ENCODE measurements at regions not wholly inside any gene's neighbourhood (a gene's known extent, or its start where the extent isn't known, plus 50 kb on each side); places are given as distances from the start of the nearest gene placed in this dataset.

- no peak for DNase-seq (ENCODE audit: low read depth)
- no peak overlapping the region for H3K4me3 ChIP-seq (ENCODE audit: low read depth, low read length)
- TF ChIP-seq POLR2A (IDR thresholded peaks at IDR 0.05; ENCODE audit: extremely low read depth, insufficient read length): no peak
- TF ChIP-seq MYC (IDR thresholded peaks at IDR 0.05; ENCODE audit: low read depth, low read length): no peak
These were observed 109.6 kb upstream of the ACTBL2 start for GRCh38 chr5:57592236-57592635.

GRCh38 chr5:57586649-57587048 is 104.0 kb upstream of the ACTBL2 start:
- TF ChIP-seq CTCF (IDR thresholded peaks at IDR 0.05; ENCODE audit: low read depth, low read length) (no peak), MAX (IDR thresholded peaks at IDR 0.05; ENCODE audit: low read depth, low read length) (no peak), MYC (IDR thresholded peaks at IDR 0.05; ENCODE audit: low read depth, low read length) (no peak)
- DNase-seq (ENCODE audit: low read depth): no peak
- H3K4me3 ChIP-seq (ENCODE audit: low read depth, low read length): no peak overlapping the region

GRCh38 chr5:57582578-57583070 is 100.0 kb upstream of the ACTBL2 start:
- TF ChIP-seq POLR2A (IDR thresholded peaks at IDR 0.05; ENCODE audit: extremely low read depth, insufficient read length) (no peak), MAX (IDR thresholded peaks at IDR 0.05; ENCODE audit: low read depth, low read length) (no peak), MYC (IDR thresholded peaks at IDR 0.05; ENCODE audit: low read depth, low read length) (no peak), CTCF (IDR thresholded peaks at IDR 0.05; ENCODE audit: low read depth, low read length) (no peak)
- no peak for DNase-seq (ENCODE audit: low read depth)
- H3K4me3 ChIP-seq (ENCODE audit: low read depth, low read length): no peak overlapping the region

GRCh38 chr5:57581772-57582171 is 99.2 kb upstream of the ACTBL2 start:
- TF ChIP-seq CTCF (IDR thresholded peaks at IDR 0.05; ENCODE audit: low read depth, low read length) (no peak), MYC (IDR thresholded peaks at IDR 0.05; ENCODE audit: low read depth, low read length) (no peak), POLR2A (IDR thresholded peaks at IDR 0.05; ENCODE audit: extremely low read depth, insufficient read length) (no peak), MAX (IDR thresholded peaks at IDR 0.05; ENCODE audit: low read depth, low read length) (no peak)
- no peak for DNase-seq (ENCODE audit: low read depth)
- H3K4me3 ChIP-seq (ENCODE audit: low read depth, low read length): no peak overlapping the region

GRCh38 chr5:57581222-57581621 is 98.6 kb upstream of the ACTBL2 start:
- TF ChIP-seq MAX (IDR thresholded peaks at IDR 0.05; ENCODE audit: low read depth, low read length) (no peak), CTCF (IDR thresholded peaks at IDR 0.05; ENCODE audit: low read depth, low read length) (no peak), POLR2A (IDR thresholded peaks at IDR 0.05; ENCODE audit: extremely low read depth, insufficient read length) (no peak), MYC (IDR thresholded peaks at IDR 0.05; ENCODE audit: low read depth, low read length) (no peak)
- DNase-seq (ENCODE audit: low read depth): no peak
- H3K4me3 ChIP-seq (ENCODE audit: low read depth, low read length): no peak overlapping the region

GRCh38 chr5:57577432-57578175 is 95.0 kb upstream of the ACTBL2 start:
- DNase-seq (ENCODE audit: low read depth): no peak
- no peak for TF ChIP-seq CTCF (IDR thresholded peaks at IDR 0.05; ENCODE audit: low read depth, low read length)
- TF ChIP-seq POLR2A (IDR thresholded peaks at IDR 0.05; ENCODE audit: extremely low read depth, insufficient read length): no peak
- no peak for TF ChIP-seq MAX (IDR thresholded peaks at IDR 0.05; ENCODE audit: low read depth, low read length)
- no peak for TF ChIP-seq MYC (IDR thresholded peaks at IDR 0.05; ENCODE audit: low read depth, low read length)
- no peak overlapping the region for H3K4me3 ChIP-seq (ENCODE audit: low read depth, low read length)
